Naive B cell (primary cell): ENCODE measurements at regions not wholly inside any gene's neighbourhood (a gene's known extent, or its start where the extent isn't known, plus 50 kb on each side); places are given as distances from the start of the nearest gene placed in this dataset.
"Not testable (repeated sequence)": the region's sequence is repeated elsewhere in the genome, so short reads cannot be mapped to it uniquely, and the experiment has no call there.

Experiments
- ATAC-seq, 2 donors: fragments of 150-1000 bp; cut with Tn5 transposase; 2 replicates each; pipeline ENCODE4 v1.10.0; 2021; ENCODE audit warnings: low read depth in 2 of 2, mild to moderate bottlenecking in 2 of 2, moderate library complexity in 2 of 2
- DNase-seq: peaks from one replicate; pipeline ENCODE4 v3.0.0; 2022
- H3K27ac Mint-ChIP-seq, 6 donors: one replicate each; pipeline ENCODE4 v1.8.0; 2020 to 2022; ENCODE audit warnings: mild to moderate bottlenecking in 6 of 6, mixed read lengths in 6 of 6, moderate library complexity in 5 of 6, inconsistent platforms in 2 of 6
- H3K27me3 Mint-ChIP-seq, 3 donors: one replicate each; pipeline ENCODE4 v1.8.0; 2021 to 2022; ENCODE audit warnings: mixed read lengths in 3 of 3, mild to moderate bottlenecking in 1 of 3
- H3K36me3 Mint-ChIP-seq, 2 donors: one replicate each; pipeline ENCODE4 v1.8.0; 2020 to 2022; ENCODE audit warnings: mixed read lengths in 2 of 2, inconsistent platforms in 1 of 2, mild to moderate bottlenecking in 1 of 2
- H3K4me1 Mint-ChIP-seq, 3 donors: one replicate each; pipeline ENCODE4 v1.8.0; 2020 to 2022; ENCODE audit warnings: mixed read lengths in 3 of 3, inconsistent platforms in 1 of 3, mild to moderate bottlenecking in 1 of 3, moderate library complexity in 1 of 3
- H3K4me3 Mint-ChIP-seq, 8 donors: one replicate each; pipeline ENCODE4 v1.8.0; 2020 to 2022; ENCODE audit warnings: mild to moderate bottlenecking in 8 of 8, mixed read lengths in 8 of 8, moderate library complexity in 8 of 8, inconsistent platforms in 2 of 8
- H3K9me3 Mint-ChIP-seq, 7 donors: one replicate each; pipeline ENCODE4 v1.8.0; 2020 to 2022; ENCODE audit warnings: mixed read lengths in 7 of 7, mild to moderate bottlenecking in 5 of 7, inconsistent platforms in 2 of 7, moderate library complexity in 1 of 7

DNA sequence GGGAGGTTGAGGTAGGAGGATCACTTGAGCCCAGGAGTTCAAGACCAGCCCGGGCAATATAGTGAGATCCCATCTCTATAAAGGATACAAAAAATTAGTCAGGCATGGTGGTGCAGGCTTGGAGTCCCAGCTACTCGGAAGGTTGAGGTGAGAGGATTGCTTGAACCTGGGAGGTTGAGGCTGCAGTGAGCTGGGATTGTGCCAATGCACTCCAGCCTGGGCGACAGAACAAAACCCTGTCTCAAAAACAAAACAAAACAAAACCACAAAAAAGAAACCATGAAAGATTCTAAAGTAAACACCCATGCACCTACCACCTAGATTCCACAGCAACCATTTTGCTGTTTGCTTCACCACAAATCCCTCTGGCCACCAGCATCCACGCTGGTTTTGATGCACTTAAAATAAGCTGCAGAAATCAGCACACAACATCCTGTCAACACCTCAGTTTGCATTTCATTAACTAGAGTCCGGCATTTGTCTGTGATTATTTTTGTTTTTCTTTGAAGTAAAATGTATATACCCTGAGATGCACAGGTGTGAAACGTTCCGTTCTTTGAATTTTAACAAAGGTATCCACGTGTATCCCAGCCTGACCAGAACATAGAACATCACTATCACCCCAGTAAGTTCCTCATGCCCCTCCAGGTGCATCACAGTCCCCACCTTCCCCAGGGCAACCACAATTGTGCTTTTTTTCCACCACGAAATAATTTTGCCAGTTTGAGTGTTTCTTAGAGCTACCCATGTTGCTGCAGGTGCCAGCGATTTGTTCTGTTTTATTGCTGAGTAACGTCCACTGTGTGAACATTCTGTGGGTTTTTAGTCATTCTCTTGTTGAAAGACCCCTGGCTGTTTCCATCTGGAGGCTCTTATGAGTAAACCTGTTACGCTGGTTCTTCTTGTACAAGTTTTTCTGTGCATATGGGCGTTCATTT is 191.5 kb downstream of the SEC14L1 start:
- Mint-ChIP-seq H3K36me3 (no peaks in the 10 kb centered on the region), H3K4me1 (peaks cover 41 to 53% (median 46%) of the 10 kb centered on the region in 3 donors), H3K9me3 (peaks cover 0 to 1% (median 0%) of the 10 kb centered on the region in 7 donors), H3K27me3 (no peaks in the 10 kb centered on the region), H3K4me3 (peak overlapping the region; percentile 46 to 92 (median 83)), H3K27ac (peak overlapping the region; percentile 90 to 99 (median 96))
- DNase-seq = peak; percentile 52
- peak; percentile 29 to 41 for ATAC-seq

DNA sequence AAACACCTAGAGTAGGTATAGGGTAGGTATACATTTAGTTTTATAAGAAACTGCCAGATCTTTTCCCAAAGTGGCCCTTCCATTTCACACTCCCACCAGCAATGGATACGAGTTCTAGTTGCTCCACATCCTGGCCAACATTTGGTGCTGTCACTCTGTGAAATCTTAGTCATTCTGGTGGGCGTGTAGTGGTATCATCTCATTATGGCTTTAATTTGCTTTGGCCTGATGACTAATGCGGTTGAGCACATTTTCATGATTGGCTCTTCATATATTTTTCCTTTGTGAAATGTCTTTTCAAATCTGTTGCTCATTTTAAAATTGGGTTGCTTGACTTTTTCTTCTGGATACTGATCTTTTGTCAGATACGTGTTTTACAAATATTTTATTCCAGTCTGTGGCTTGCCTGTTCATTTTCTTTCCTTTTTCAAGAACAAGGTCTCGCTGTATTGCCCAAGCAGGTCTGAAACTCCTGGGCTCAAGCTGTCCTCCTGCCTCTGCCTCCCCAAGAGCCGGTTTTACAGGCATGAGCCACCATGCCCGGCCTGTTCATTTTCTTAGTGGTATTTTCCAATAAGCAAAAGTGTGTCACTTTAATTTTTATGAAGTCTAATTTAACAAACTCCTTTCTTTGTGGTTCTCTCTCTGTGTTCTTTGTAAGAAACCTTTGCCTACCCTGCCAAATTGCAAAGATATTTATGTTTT is 192.4 kb downstream of the SEC14L1 start:
- Mint-ChIP-seq H3K36me3 (no peaks in the 10 kb centered on the region), H3K27ac (peak overlapping the region; percentile 90 to 99 (median 96)), H3K9me3 (peaks cover 0 to 2% (median 0%) of the 10 kb centered on the region in 7 donors), H3K4me1 (peaks cover 33 to 45% (median 37%) of the 10 kb centered on the region in 3 donors), H3K4me3 (peak overlapping the region in 7 of 8 donors; percentile 46 to 92 (median 81)), H3K27me3 (no peaks in the 10 kb centered on the region)
- ATAC-seq = no peak
- DNase-seq = no peak

DNA sequence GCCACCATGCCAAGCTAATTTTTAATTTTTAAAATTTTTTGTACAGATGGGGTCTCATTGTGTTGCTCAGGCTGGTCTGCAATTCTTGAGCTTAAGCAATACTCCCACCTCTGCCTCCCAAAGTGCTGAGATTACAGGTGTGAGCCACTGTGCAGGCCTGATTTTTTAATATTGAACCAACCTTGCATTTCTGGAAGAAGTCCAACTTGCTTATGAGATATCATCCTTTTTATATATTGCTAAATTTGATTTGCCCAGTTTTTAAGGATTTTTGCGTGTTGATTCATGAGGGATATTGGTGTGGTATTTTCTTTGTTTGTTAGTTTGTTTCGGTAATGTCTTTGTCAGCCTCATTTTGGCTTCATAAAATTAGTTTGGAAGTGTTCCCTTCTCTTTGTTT is 196.4 kb downstream of the SEC14L1 start:
- peaks cover 0 to 2% (median 0%) of the 10 kb centered on the region in 7 donors for H3K9me3 Mint-ChIP-seq
- H3K4me3 Mint-ChIP-seq = no peak overlapping the region
- peaks cover 26 to 36% (median 36%) of the 10 kb centered on the region in 3 donors for H3K4me1 Mint-ChIP-seq
- DNase-seq (no peak), ATAC-seq (no peak)
- no peaks in the 10 kb centered on the region for H3K27me3 Mint-ChIP-seq
- H3K36me3 Mint-ChIP-seq = no peaks in the 10 kb centered on the region
- H3K27ac Mint-ChIP-seq = peak overlapping the region in 1 of 6 donors; percentile 6

DNA sequence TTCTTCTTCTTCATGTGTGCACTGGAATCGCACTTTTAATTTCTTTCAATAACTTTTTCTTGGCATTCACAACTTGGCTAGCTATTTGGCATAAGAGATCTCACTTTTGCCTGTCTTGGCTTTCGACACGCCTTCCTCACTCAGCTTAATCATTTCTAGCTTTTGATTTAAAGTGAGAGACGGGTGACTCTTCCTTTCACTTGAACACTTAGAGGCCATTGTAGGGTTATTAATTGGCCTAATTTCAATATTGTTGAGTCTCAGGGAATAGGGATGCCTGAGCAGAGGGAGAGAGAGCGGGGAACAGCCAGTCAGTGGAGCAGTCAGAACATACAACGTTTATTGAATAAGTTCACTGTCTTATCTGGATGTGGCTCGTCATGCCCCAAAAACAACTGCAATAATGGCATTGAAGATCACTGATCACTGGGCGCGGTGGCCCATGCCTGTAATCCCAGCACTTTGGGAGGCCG is 200.3 kb downstream of the SEC14L1 start:
- H3K4me3 Mint-ChIP-seq = peak overlapping the region in 6 of 8 donors; percentile 9 to 92 (median 83)
- ATAC-seq = no peak
- H3K4me1 Mint-ChIP-seq = peaks cover 37 to 39% (median 38%) of the 10 kb centered on the region in 3 donors
- H3K36me3 Mint-ChIP-seq = no peaks in the 10 kb centered on the region
- H3K27me3 Mint-ChIP-seq = no peaks in the 10 kb centered on the region
- DNase-seq = no peak
- peak overlapping the region in 4 of 6 donors; percentile 2 to 88 (median 24) for H3K27ac Mint-ChIP-seq
- peaks cover 0 to 2% (median 0%) of the 10 kb centered on the region in 7 donors for H3K9me3 Mint-ChIP-seq

- not testable (repeated sequence) for H3K9me3 Mint-ChIP-seq, DNase-seq, ATAC-seq, H3K36me3 Mint-ChIP-seq, H3K27me3 Mint-ChIP-seq
- Mint-ChIP-seq H3K27ac (peak overlapping the region in 5 of 6 donors; percentile 47 to 83 (median 70)), H3K4me3 (peak overlapping the region; percentile 28 to 92 (median 83)), H3K4me1 (peaks cover 37 to 39% (median 38%) of the 10 kb centered on the region in 3 donors)
These were observed 201.9 kb downstream of the SEC14L1 start for GRCh38 chr17:77342656-77342990.

DNA sequence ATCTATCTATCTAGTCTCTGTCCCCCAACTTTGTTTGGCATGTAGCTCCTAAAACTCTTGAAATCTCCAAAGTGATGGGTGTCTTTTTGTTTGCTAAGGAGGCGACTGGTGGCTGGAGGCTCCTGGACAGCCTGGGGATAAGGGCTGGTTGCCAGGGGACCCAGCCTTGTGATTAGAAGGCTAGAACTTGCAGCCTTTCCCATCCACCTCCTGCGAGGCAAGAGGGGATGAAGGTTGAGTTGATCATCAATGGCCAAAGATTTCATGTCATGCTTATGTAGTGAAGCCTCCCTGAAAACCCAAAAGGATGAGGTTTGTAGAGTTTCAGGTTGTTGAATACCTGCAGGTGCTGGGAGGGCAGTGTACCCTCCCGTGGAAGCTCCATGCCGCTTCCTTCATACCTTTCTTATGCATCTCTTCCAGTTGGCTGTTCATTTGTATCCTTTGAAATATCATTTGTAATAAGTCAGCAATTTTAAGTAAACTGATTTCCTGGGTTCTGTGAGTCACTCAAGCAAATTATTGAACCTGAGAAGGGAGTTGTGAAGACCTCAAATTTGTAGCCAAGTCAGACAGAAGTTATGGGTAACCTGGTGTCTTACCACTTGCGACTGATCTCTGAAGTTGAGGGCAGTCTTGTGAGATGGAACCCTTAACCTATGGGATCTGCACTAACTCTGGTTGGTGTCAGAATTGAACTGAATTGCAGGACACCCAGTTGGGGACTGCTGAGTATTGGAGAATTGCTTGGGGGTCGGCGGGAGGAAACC is 202.4 kb downstream of the SEC14L1 start:
- no peak for DNase-seq

DNA sequence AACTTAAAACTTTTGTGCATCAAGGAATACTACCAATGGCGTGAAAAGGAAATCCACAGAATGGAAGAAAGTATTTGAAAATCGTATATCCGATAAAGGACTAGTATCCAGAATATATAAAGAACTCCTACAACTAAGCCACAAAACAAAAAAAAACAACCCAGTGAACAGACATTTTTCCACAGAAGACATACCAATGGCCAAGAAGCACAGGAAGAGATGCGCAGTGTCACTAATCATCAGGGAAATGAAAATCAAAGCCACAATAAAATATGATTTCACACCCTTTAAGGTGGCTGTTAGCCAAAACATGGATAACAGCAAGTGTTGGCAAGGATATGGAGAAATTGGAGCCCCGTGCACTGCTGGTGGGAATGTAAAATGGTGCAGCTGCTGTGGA is 203.3 kb downstream of the SEC14L1 start:
- Mint-ChIP-seq H3K4me3 (no peak overlapping the region), H3K27ac (no peak overlapping the region), H3K4me1 (peaks cover 34 to 39% (median 36%) of the 10 kb centered on the region in 3 donors), H3K36me3 (no peaks in the 10 kb centered on the region), H3K27me3 (no peaks in the 10 kb centered on the region), H3K9me3 (no peaks in the 10 kb centered on the region)
- ATAC-seq (no peak), DNase-seq (no peak)

More for the DNA sequence above, 202.4 kb downstream of the SEC14L1 start:
- no peaks in the 10 kb centered on the region for H3K9me3 Mint-ChIP-seq
- H3K27ac Mint-ChIP-seq = peak overlapping the region in 3 of 6 donors; percentile 40 to 70 (median 68)
- no peaks in the 10 kb centered on the region for H3K36me3 Mint-ChIP-seq
- peaks cover 37 to 39% (median 38%) of the 10 kb centered on the region in 3 donors for H3K4me1 Mint-ChIP-seq
- H3K4me3 Mint-ChIP-seq = peak overlapping the region in 7 of 8 donors; percentile 65 to 92 (median 85)
- no peak for ATAC-seq
- no peaks in the 10 kb centered on the region for H3K27me3 Mint-ChIP-seq

GRCh38 chr17:77345260-77345910 is 204.6 kb downstream of the SEC14L1 start:
- H3K4me1 Mint-ChIP-seq = peaks cover 33 to 39% (median 37%) of the 10 kb centered on the region in 3 donors
- H3K27me3 Mint-ChIP-seq = no peaks in the 10 kb centered on the region
- no peak overlapping the region for H3K27ac Mint-ChIP-seq
- ATAC-seq = no peak
- no peak overlapping the region for H3K4me3 Mint-ChIP-seq
- no peaks in the 10 kb centered on the region for H3K9me3 Mint-ChIP-seq
- no peaks in the 10 kb centered on the region for H3K36me3 Mint-ChIP-seq
- no peak for DNase-seq

GRCh38 chr17:77346765-77347164 is 206.0 kb downstream of the SEC14L1 start:
- Mint-ChIP-seq H3K27ac (no peak overlapping the region), H3K36me3 (no peaks in the 10 kb centered on the region)

GRCh38 chr17:77347544-77347943 is 206.8 kb downstream of the SEC14L1 start:
- ATAC-seq (no peak), DNase-seq (no peak)
- no peaks in the 10 kb centered on the region for H3K36me3 Mint-ChIP-seq
- H3K4me3 Mint-ChIP-seq = no peak overlapping the region
- H3K9me3 Mint-ChIP-seq = no peaks in the 10 kb centered on the region
- no peak overlapping the region for H3K27ac Mint-ChIP-seq
- H3K4me1 Mint-ChIP-seq = peaks cover 17 to 20% (median 18%) of the 10 kb centered on the region in 3 donors
- H3K27me3 Mint-ChIP-seq = no peaks in the 10 kb centered on the region

More at GRCh38 chr17:77346765-77347164, 206.0 kb downstream of the SEC14L1 start:
- no peaks in the 10 kb centered on the region for H3K9me3 Mint-ChIP-seq
- H3K4me3 Mint-ChIP-seq = no peak overlapping the region
- DNase-seq (no peak), ATAC-seq (no peak)
- H3K4me1 Mint-ChIP-seq = peaks cover 25% of the 10 kb centered on the region in 3 donors
- H3K27me3 Mint-ChIP-seq = no peaks in the 10 kb centered on the region

- DNase-seq (no peak), ATAC-seq (no peak)
- peaks cover 2 to 4% (median 3%) of the 10 kb centered on the region in 3 donors for H3K4me1 Mint-ChIP-seq
- no peak overlapping the region for H3K27ac Mint-ChIP-seq
- peak overlapping the region in 1 of 8 donors; percentile 5 for H3K4me3 Mint-ChIP-seq
- no peaks in the 10 kb centered on the region for H3K27me3 Mint-ChIP-seq
- no peaks in the 10 kb centered on the region for H3K36me3 Mint-ChIP-seq
- H3K9me3 Mint-ChIP-seq = no peaks in the 10 kb centered on the region
These were observed 209.4 kb downstream of the SEC14L1 start for GRCh38 chr17:77349976-77350830.

- Mint-ChIP-seq H3K4me3 (no peak overlapping the region), H3K4me1 (peaks cover 6 to 12% (median 9%) of the 10 kb centered on the region in 3 donors), H3K27ac (no peak overlapping the region), H3K27me3 (no peaks in the 10 kb centered on the region), H3K36me3 (no peaks in the 10 kb centered on the region), H3K9me3 (no peaks in the 10 kb centered on the region)
- ATAC-seq = no peak
- no peak for DNase-seq
These were observed 211.7 kb downstream of the SEC14L1 start for GRCh38 chr17:77352441-77352840.
